VCaP (cell line): ENCODE measurements at regions not wholly inside any gene's neighbourhood (a gene's known extent, or its start where the extent isn't known, plus 50 kb on each side); places are given as distances from the start of the nearest gene placed in this dataset.

Experiments
- H3K27ac ChIP-seq: fragments of 450-650 bp; 2 replicates; pipeline ENCODE4 v1.5.1; 2017
- CTCF ChIP-seq: fragments of 450-650 bp; conservative IDR thresholded peaks from 2 replicates; pipeline ENCODE4 v1.5.1; 2017; ENCODE audit warnings: mild to moderate bottlenecking, moderate library complexity

DNA sequence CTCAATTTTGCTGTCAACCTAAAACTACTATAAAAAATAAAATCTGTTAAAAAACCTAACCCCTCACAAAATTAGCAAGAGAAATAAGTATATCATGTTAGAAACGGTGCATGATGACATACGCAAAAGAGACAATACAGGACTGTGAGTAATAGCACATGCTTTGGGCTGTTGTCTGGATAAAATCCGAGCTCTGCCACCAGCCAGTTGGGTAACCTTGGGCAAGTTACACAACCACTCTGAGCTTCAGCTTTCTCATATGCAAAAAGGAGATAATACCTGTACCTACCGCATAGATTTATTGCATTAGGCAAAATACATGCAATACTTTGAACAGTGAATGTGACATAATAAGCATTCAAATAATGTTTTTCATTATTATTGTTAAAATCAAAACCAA lies 481.7 kb downstream of the TLE1 start:
- no peak for TF ChIP-seq CTCF
- no peak overlapping the region for H3K27ac ChIP-seq

- TF ChIP-seq CTCF, result no peak
- no peak overlapping the region for H3K27ac ChIP-seq
Observed at GRCh38 chr9:81202292-81202691, 487.1 kb downstream of the TLE1 start.

- no peak overlapping the region for H3K27ac ChIP-seq
- TF ChIP-seq CTCF, result no peak
Observed at GRCh38 chr9:81195206-81195605, 494.1 kb downstream of the TLE1 start.

GRCh38 chr9:81193362-81194339 lies 495.7 kb downstream of the TLE1 start:
- TF ChIP-seq CTCF, result no peak
- H3K27ac ChIP-seq, result no peak overlapping the region

GRCh38 chr9:81191222-81191621 lies 498.1 kb downstream of the TLE1 start:
- TF ChIP-seq CTCF, result no peak
- no peak overlapping the region for H3K27ac ChIP-seq

DNA sequence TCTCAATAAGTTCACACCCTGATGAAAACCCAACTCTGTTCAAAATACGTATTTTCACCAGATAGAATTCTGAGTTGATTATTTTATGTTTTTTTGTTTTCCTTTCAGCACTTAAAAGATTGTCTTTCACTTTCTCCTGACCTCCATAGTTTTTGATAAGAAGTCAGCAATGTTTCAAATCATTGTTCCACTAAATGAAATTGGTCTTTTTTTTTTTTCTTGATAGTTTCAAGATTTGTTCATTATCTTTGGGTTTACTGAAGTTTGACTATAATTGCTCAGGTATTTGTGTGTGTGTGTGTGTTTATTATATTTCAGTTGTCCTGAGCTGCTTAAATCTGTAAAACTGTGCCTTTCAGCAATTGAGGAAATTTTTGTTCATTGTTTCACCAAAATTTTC lies 498.7 kb downstream of the TLE1 start:
- H3K27ac ChIP-seq, result no peak overlapping the region
- TF ChIP-seq CTCF, result no peak

GRCh38 chr9:81183761-81184160 lies 505.6 kb downstream of the TLE1 start:
- H3K27ac ChIP-seq, result no peak overlapping the region
- no peak for TF ChIP-seq CTCF
